Keratinocyte (primary cell): ENCODE measurements at regions not wholly inside any gene's neighbourhood (a gene's known extent, or its start where the extent isn't known, plus 50 kb on each side); places are given as distances from the start of the nearest gene placed in this dataset.

Source experiments
- CTCF ChIP-seq, 3 experiments: IDR thresholded peaks in 1 of 3; conservative IDR thresholded peaks in 1 of 3; optimal IDR thresholded peaks in 1 of 3; 2 replicates in 2 of 3; 3 replicates in 1 of 3; pipeline versions ENCODE3 to v1.5.1; 2011; ENCODE audit warnings: low read length in 3 of 3, mild to moderate bottlenecking in 3 of 3, moderate library complexity in 2 of 3, control low read depth in 1 of 3, inconsistent platforms in 1 of 3; ENCODE audit not compliant: insufficient read depth in 2 of 3; ENCODE audit errors: extremely low read depth in 1 of 3
- EZH2 ChIP-seq: IDR thresholded peaks from one replicate; pipeline ENCODE4 v1.6.1; 2012; ENCODE audit warnings: inconsistent platforms, mild to moderate bottlenecking, low read length, moderate library complexity

- TF ChIP-seq CTCF (optimal IDR thresholded peaks at IDR 0.05 in 1 of 3, IDR thresholded peaks at IDR 0.05 in 1 of 3, conservative IDR thresholded peaks at IDR 0.05 in 1 of 3; ENCODE audit: extremely low read depth in 1 of 3, insufficient read depth in 2 of 3, low read length in 3 of 3) = no peak
- no peak for TF ChIP-seq EZH2
Measured at GRCh38 chr13:64540976-64541375, 2689.2 kb downstream of the PCDH9 start.
